ENCODE measurements at regions not wholly inside any gene's neighbourhood (a gene's known extent, or its start where the extent isn't known, plus 50 kb on each side); places are given as distances from the start of the nearest gene placed in this dataset.

- no peak overlapping the region for H3K9ac ChIP-seq (ENCODE audit: low read length)
- H2AFZ ChIP-seq (ENCODE audit: low read length) = no peak overlapping the region
- H3K36me3 ChIP-seq (ENCODE audit: insufficient read depth, low read length) = no peaks in the 10 kb centered on the region
- no peaks in the 10 kb centered on the region for H3K9me2 ChIP-seq (replicated peaks; ENCODE audit: insufficient read depth, low read length)
- H3K79me2 ChIP-seq (ENCODE audit: low read length) = no peaks in the 10 kb centered on the region
- no peak overlapping the region for H3K4me2 ChIP-seq (ENCODE audit: low read depth, low read length, poor library complexity, severe bottlenecking)
- H3K4me3 ChIP-seq (ENCODE audit: low read length) = no peak overlapping the region
- no peaks in the 10 kb centered on the region for H4K20me1 ChIP-seq (ENCODE audit: insufficient read depth, low read depth, low read length)
- H3K9me3 ChIP-seq (ENCODE audit: low read length) = peaks cover 25% of the 10 kb centered on the region
- H3K27me3 ChIP-seq (ENCODE audit: low read length) = no peaks in the 10 kb centered on the region
- H3K4me1 ChIP-seq (ENCODE audit: low read length) = no peaks in the 10 kb centered on the region
- DNase-seq = no peak
- no peak overlapping the region for H3K27ac ChIP-seq (ENCODE audit: low read length)
Observed at GRCh38 chr15:95129574-95129973, 898.2 kb downstream of the MCTP2 start.

DNA sequence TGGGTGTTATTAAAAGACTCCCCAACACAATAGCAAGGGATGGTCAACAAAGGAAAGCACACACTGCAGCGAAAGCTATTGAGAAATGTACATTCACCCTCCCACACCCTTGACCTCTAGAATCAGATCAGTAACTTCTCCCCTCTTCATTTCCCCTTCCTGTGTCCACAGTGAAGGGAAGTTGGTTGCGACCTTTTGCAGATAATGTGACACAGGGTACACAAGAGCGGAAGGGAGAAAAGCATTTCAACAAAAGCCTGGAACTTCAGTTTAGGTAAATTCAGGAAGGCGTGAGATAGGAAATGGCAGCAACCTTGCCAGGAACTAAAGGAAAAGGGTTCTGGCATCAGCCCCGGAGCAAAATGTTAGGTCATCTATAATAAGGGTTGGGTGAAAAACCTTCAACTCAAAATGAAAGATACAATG lies 899.8 kb downstream of the MCTP2 start:
- Histone ChIP-seq H3K9me3 (ENCODE audit: low read length) (peaks cover 21% of the 10 kb centered on the region), H2AFZ (ENCODE audit: low read length) (no peak overlapping the region), H4K20me1 (ENCODE audit: insufficient read depth, low read depth, low read length) (no peaks in the 10 kb centered on the region)

DNA sequence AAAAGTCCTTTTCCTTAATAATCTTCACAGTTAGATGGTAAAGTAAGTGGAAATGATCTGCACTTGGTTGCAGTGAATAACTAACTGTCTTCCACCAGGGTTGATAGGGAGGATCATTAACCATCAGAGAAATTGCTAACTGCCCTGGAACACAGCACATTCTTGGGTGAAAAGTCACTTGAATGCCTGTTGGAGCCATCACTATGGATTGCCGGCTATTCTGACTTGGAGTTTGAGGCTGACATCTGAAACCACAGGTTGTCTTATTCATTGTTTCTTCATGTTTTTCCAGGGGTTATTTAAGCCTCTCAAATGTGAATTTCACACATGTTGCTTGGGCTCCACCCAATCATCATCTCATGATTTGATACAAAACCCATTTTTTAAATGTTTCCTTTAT lies 901.4 kb downstream of the MCTP2 start:
- Histone ChIP-seq H3K79me2 (ENCODE audit: low read length) (no peaks in the 10 kb centered on the region), H3K27ac (ENCODE audit: low read length) (no peak overlapping the region), H3K4me3 (ENCODE audit: low read length) (no peak overlapping the region), H3K27me3 (ENCODE audit: low read length) (no peaks in the 10 kb centered on the region), H3K9ac (ENCODE audit: low read length) (no peak overlapping the region), H3K36me3 (ENCODE audit: insufficient read depth, low read length) (no peaks in the 10 kb centered on the region), H4K20me1 (ENCODE audit: insufficient read depth, low read depth, low read length) (no peaks in the 10 kb centered on the region), H3K9me2 (replicated peaks; ENCODE audit: insufficient read depth, low read length) (no peaks in the 10 kb centered on the region), H3K4me1 (ENCODE audit: low read length) (no peaks in the 10 kb centered on the region), H3K4me2 (ENCODE audit: low read depth, low read length, poor library complexity, severe bottlenecking) (no peak overlapping the region), H2AFZ (ENCODE audit: low read length) (no peak overlapping the region), H3K9me3 (ENCODE audit: low read length) (peaks cover 21% of the 10 kb centered on the region)
- no peak for DNase-seq

More for the DNA sequence above, 899.8 kb downstream of the MCTP2 start:
- Histone ChIP-seq H3K27me3 (ENCODE audit: low read length) (no peaks in the 10 kb centered on the region), H3K4me1 (ENCODE audit: low read length) (no peaks in the 10 kb centered on the region), H3K4me3 (ENCODE audit: low read length) (no peak overlapping the region), H3K36me3 (ENCODE audit: insufficient read depth, low read length) (no peaks in the 10 kb centered on the region), H3K27ac (ENCODE audit: low read length) (no peak overlapping the region), H3K4me2 (ENCODE audit: low read depth, low read length, poor library complexity, severe bottlenecking) (no peak overlapping the region), H3K9me2 (replicated peaks; ENCODE audit: insufficient read depth, low read length) (no peaks in the 10 kb centered on the region), H3K9ac (ENCODE audit: low read length) (no peak overlapping the region), H3K79me2 (ENCODE audit: low read length) (no peaks in the 10 kb centered on the region)
- DNase-seq = no peak

DNA sequence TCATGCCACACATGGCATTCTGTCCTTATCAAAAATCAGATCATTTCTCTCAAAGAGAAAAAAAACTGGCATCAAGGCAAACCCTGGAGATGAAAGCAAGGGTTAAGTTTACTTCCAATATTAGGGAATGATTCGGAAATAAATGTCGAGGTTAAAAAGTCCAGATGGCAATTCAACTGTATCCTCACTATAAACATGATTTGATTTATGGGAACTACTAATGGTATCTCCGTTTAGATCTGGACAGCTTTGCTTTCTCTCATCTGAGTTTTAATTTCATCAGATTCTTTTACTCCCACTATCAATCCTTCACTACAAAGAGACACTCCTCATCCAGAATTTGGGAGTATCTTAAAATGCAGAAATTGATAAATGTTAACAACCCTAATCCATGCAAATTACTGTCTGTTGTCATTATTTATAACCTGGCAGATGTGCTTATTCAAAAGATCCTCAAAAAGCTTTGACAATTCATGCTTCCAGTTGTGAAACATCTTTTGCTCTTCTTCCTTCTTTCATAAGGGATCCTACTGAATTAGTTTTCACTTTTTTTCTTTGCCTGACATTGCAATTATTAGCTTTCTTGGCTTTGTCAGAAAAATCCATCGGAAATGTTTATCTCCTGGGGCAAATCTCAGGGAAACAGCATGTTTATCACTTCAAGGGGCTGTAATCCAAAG lies 903.2 kb downstream of the MCTP2 start:
- H3K9me2 ChIP-seq (replicated peaks; ENCODE audit: insufficient read depth, low read length) = no peaks in the 10 kb centered on the region
- peaks cover 22% of the 10 kb centered on the region for H3K9me3 ChIP-seq (ENCODE audit: low read length)
- no peaks in the 10 kb centered on the region for H4K20me1 ChIP-seq (ENCODE audit: insufficient read depth, low read depth, low read length)
- H3K27ac ChIP-seq (ENCODE audit: low read length) = no peak overlapping the region
- H2AFZ ChIP-seq (ENCODE audit: low read length) = no peak overlapping the region
- no peak overlapping the region for H3K4me3 ChIP-seq (ENCODE audit: low read length)
- H3K4me2 ChIP-seq (ENCODE audit: low read depth, low read length, poor library complexity, severe bottlenecking) = no peak overlapping the region
- H3K36me3 ChIP-seq (ENCODE audit: insufficient read depth, low read length) = no peaks in the 10 kb centered on the region
- no peaks in the 10 kb centered on the region for H3K79me2 ChIP-seq (ENCODE audit: low read length)
- no peak overlapping the region for H3K9ac ChIP-seq (ENCODE audit: low read length)
- DNase-seq = no peak
- no peaks in the 10 kb centered on the region for H3K27me3 ChIP-seq (ENCODE audit: low read length)
- no peaks in the 10 kb centered on the region for H3K4me1 ChIP-seq (ENCODE audit: low read length)

DNA sequence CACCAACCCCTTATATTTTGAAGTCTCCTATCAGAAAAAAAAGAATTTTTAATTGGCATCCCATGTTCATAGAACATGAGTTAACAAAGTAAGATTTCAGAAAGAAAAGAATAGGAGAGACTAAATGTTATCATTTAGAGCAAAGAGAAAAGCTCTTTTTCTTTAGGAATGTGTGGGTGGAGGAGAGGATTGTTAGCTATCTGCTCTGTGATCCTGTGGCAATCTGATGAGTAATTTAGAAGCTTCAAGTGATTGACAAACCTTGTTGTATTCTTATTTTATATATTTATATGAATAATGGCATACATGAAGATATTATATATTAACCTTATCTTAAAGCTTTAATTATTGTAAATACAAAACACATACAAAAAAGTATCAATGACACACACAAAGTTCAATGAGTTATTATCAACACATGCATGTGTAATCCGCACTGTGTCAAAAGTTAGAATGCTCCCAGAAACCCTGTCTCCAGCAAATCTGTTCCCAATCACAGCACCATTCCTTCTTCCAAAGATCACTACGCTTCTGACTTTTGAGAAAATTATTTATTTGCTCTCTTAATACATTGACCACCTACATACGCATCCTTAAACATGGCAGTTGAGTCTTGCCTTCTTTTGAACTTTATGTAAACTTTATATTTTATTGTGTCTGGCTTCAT lies 907.4 kb downstream of the MCTP2 start:
- Histone ChIP-seq H4K20me1 (ENCODE audit: insufficient read depth, low read depth, low read length) (no peaks in the 10 kb centered on the region), H3K27me3 (ENCODE audit: low read length) (no peaks in the 10 kb centered on the region), H3K9me2 (replicated peaks; ENCODE audit: insufficient read depth, low read length) (no peaks in the 10 kb centered on the region), H3K9me3 (ENCODE audit: low read length) (peaks cover 20% of the 10 kb centered on the region; the same call in 1 of the 2 replicates), H3K9ac (ENCODE audit: low read length) (no peak overlapping the region), H3K79me2 (ENCODE audit: low read length) (no peaks in the 10 kb centered on the region), H3K4me1 (ENCODE audit: low read length) (no peaks in the 10 kb centered on the region), H3K27ac (ENCODE audit: low read length) (no peak overlapping the region), H3K4me3 (ENCODE audit: low read length) (no peak overlapping the region), H2AFZ (ENCODE audit: low read length) (no peak overlapping the region), H3K4me2 (ENCODE audit: low read depth, low read length, poor library complexity, severe bottlenecking) (no peak overlapping the region), H3K36me3 (ENCODE audit: insufficient read depth, low read length) (no peaks in the 10 kb centered on the region)
- DNase-seq = no peak

DNA sequence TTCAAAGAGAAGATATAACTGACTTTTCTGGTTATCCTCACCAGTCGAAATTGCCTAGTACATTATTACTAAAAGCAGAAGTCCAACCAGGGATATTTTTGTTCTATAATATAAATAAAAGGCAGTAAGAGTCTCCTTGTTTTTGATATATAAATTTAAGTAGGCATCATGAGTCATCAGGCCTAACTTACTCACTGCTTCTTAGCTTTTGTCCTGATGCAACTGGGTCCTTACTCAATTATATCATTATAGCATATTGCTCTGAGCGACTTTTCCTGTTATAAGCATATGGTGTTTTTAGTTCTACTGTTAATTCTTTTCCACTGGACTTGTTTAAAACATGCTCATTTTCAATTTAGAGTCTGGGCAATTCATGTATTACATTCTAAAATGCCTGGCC lies 910.1 kb downstream of the MCTP2 start:
- Histone ChIP-seq H3K4me1 (ENCODE audit: low read length) (no peaks in the 10 kb centered on the region), H4K20me1 (ENCODE audit: insufficient read depth, low read depth, low read length) (no peaks in the 10 kb centered on the region), H3K4me3 (ENCODE audit: low read length) (no peak overlapping the region), H3K27ac (ENCODE audit: low read length) (no peak overlapping the region), H3K36me3 (ENCODE audit: insufficient read depth, low read length) (no peaks in the 10 kb centered on the region), H2AFZ (ENCODE audit: low read length) (no peak overlapping the region), H3K9me2 (replicated peaks; ENCODE audit: insufficient read depth, low read length) (no peaks in the 10 kb centered on the region), H3K9ac (ENCODE audit: low read length) (no peak overlapping the region), H3K4me2 (ENCODE audit: low read depth, low read length, poor library complexity, severe bottlenecking) (no peak overlapping the region), H3K9me3 (ENCODE audit: low read length) (peaks cover 21% of the 10 kb centered on the region; the same call in 1 of the 2 replicates), H3K79me2 (ENCODE audit: low read length) (no peaks in the 10 kb centered on the region), H3K27me3 (ENCODE audit: low read length) (no peaks in the 10 kb centered on the region)
- no peak for DNase-seq

GRCh38 chr15:95142531-95142930 lies 911.2 kb downstream of the MCTP2 start:
- Histone ChIP-seq H3K4me1 (ENCODE audit: low read length) (no peaks in the 10 kb centered on the region), H3K4me3 (ENCODE audit: low read length) (no peak overlapping the region), H3K9ac (ENCODE audit: low read length) (no peak overlapping the region), H3K79me2 (ENCODE audit: low read length) (no peaks in the 10 kb centered on the region), H3K4me2 (ENCODE audit: low read depth, low read length, poor library complexity, severe bottlenecking) (no peak overlapping the region), H3K36me3 (ENCODE audit: insufficient read depth, low read length) (no peaks in the 10 kb centered on the region), H3K9me2 (replicated peaks; ENCODE audit: insufficient read depth, low read length) (no peaks in the 10 kb centered on the region), H3K27ac (ENCODE audit: low read length) (no peak overlapping the region), H4K20me1 (ENCODE audit: insufficient read depth, low read depth, low read length) (no peaks in the 10 kb centered on the region), H3K9me3 (ENCODE audit: low read length) (peaks cover 18% of the 10 kb centered on the region; the same call in 1 of the 2 replicates), H3K27me3 (ENCODE audit: low read length) (no peaks in the 10 kb centered on the region), H2AFZ (ENCODE audit: low read length) (no peak overlapping the region)
- DNase-seq = no peak

DNA sequence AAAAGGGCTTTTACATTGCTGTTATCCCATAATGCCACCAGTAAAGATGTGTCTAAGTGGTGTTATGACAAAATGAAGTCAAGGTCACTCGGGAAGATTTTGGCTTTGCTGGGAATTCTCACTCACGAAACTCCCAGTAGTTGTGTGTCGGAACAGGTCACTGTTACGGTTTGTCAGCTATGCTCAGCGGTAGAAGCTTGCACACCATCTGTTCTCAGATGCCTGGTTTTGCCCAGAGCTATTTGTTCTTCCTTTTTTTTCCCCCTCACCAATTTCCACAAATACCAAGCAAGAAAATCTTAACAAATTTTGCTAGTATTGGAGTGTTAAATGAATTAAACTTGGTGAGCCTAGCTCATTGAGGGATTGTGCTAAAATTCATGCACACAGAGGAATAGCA lies 915.1 kb downstream of the MCTP2 start:
- Histone ChIP-seq H4K20me1 (ENCODE audit: insufficient read depth, low read depth, low read length) (no peaks in the 10 kb centered on the region), H2AFZ (ENCODE audit: low read length) (no peak overlapping the region), H3K4me3 (ENCODE audit: low read length) (no peak overlapping the region), H3K9me2 (replicated peaks; ENCODE audit: insufficient read depth, low read length) (no peaks in the 10 kb centered on the region), H3K4me2 (ENCODE audit: low read depth, low read length, poor library complexity, severe bottlenecking) (no peak overlapping the region), H3K4me1 (ENCODE audit: low read length) (no peaks in the 10 kb centered on the region), H3K36me3 (ENCODE audit: insufficient read depth, low read length) (no peaks in the 10 kb centered on the region), H3K9me3 (ENCODE audit: low read length) (peaks cover 23% of the 10 kb centered on the region; the same call in 1 of the 2 replicates), H3K27ac (ENCODE audit: low read length) (no peak overlapping the region), H3K9ac (ENCODE audit: low read length) (no peak overlapping the region), H3K27me3 (ENCODE audit: low read length) (no peaks in the 10 kb centered on the region), H3K79me2 (ENCODE audit: low read length) (no peaks in the 10 kb centered on the region)
- DNase-seq = no peak

Data from Karpas-422 (cell line).